GM21367 (cell line): ENCODE measurements at regions not wholly inside any gene's neighbourhood (a gene's known extent, or its start where the extent isn't known, plus 50 kb on each side); places are given as distances from the start of the nearest gene placed in this dataset.
"Not testable (repeated sequence)": the region's sequence is repeated elsewhere in the genome, so short reads cannot be mapped to it uniquely, and the experiment has no call there.

Source experiments
- ATAC-seq: cut with Tn5 transposase; IDR thresholded peaks from one replicate; pipeline ENCODE4 v1.9.1; 2021; ENCODE audit not compliant: unreplicated experiment

DNA sequence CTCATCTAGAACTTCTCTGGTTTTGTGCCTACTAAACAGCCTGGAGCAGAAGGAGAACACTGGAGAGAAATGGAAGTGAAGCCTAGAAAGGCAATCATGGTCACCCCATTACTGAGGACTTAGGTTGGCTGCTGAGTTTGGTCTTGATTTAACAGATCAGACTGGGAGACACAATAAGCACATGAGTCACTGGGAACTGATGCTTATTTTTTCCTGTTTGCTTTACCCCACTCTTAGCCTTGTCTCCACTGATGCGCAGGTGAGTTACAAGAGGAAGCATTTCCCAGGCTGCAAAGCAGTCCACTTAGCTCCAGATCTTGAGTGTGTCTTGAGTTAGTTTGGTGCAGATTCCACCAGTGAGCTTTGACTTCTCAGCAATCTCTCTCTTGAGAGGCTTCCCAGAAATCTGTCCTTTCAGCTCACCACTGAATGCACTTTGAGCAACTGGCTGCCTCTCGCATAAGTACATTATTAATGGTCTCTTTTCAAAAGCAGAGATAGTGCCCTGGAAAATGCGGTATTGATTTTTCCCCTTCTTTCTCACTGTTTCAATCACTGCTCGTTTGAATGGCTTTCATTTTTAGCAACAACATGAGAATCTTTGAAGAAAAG is 390.2 kb upstream of the SETBP1 start:
- no peak for ATAC-seq

DNA sequence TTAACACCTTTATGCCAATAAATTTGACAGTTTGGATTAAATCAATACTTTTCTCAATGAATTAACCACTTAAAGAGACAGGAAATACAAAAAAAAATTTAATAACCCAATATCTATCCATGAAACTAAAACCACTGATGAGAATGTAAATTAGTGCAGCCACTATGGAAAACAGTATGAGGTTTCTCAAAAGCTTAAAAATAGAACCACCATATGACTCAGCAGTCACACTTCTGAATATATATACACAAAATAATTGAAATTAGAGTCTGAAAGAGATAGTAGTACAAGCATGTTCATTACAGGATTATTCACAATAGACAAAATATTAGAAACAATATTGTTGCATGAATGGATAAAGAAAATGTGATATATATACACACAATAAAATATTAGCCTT is 382.1 kb upstream of the SETBP1 start:
- ATAC-seq, result no peak

DNA sequence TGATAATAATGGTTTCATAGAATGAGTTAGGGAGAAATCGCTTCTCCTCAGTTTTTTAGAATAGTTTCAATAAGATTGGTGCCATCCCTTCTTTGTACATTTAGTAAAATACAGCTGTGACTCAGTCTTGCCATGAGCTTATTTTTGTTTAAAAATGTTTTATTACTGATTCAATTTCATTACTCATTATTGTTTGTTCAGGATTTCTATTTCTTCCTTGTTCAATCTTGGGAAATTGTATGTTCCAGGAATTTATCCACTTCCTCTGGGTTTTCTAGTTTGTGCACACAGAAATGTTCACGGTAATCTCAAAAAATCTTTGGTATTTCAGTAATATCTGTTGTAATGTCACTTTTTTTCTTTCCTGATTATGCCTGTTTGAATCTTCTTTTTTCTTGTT is 371.5 kb upstream of the SETBP1 start:
- no peak for ATAC-seq

- no peak for ATAC-seq
These were observed 359.8 kb upstream of the SETBP1 start for GRCh38 chr18:44320619-44321460.

GRCh38 chr18:44321868-44322590 is 358.7 kb upstream of the SETBP1 start:
- no peak for ATAC-seq

- no peak for ATAC-seq
These were observed 357.6 kb upstream of the SETBP1 start for GRCh38 chr18:44323125-44323524.

DNA sequence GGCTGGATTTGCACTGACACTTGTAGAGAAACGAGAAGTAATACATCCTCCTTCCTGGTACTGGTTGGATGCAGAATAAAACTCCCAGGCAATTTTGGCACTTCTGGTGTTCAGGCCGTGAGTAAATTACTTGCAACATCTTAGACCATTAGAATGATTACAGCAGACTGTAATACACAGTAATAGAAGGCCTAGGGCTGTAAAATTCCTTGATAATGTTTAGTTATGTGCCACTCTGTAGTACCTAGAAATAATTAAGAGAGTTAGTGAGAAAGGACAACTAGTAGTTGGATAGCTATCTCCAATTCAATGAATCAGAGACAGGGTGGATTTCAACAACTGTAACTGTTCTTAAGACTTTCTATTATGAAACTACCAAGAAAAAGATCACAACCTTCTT is 356.3 kb upstream of the SETBP1 start:
- ATAC-seq, result no peak

DNA sequence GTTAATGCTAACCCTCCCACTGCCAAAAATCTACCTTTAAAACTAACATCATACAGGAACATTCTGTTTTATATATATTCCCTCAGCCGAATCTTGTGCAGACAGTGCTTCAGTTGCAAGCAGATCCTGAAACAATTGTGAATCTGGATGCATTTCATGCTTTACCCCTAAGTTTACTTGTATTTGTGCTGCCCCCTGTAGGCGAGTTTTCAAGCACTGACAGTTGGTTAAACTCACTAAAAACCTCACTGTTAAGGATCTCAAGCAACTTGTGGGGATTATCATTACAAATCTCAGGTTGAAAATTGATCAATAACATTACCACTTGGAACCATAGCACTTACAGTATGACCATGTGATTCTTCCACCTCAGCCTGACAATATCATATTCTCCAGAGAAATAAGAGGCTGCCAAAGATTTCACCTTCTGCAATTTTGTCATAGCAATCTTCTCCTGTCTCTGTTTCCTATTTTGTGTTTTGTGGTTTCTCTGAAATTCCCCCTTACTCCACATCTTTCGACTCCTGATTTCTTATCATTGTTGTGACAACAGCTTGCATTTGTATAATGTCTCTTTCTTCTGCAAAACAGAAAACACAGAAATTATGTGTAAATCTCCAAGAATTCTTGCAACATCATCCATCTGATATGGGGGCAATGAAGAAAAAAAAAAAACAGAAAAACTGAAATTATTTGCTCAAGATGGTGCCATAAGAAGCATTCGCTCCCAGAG is 354.6 kb upstream of the SETBP1 start:
- peak; percentile 57 for ATAC-seq

DNA sequence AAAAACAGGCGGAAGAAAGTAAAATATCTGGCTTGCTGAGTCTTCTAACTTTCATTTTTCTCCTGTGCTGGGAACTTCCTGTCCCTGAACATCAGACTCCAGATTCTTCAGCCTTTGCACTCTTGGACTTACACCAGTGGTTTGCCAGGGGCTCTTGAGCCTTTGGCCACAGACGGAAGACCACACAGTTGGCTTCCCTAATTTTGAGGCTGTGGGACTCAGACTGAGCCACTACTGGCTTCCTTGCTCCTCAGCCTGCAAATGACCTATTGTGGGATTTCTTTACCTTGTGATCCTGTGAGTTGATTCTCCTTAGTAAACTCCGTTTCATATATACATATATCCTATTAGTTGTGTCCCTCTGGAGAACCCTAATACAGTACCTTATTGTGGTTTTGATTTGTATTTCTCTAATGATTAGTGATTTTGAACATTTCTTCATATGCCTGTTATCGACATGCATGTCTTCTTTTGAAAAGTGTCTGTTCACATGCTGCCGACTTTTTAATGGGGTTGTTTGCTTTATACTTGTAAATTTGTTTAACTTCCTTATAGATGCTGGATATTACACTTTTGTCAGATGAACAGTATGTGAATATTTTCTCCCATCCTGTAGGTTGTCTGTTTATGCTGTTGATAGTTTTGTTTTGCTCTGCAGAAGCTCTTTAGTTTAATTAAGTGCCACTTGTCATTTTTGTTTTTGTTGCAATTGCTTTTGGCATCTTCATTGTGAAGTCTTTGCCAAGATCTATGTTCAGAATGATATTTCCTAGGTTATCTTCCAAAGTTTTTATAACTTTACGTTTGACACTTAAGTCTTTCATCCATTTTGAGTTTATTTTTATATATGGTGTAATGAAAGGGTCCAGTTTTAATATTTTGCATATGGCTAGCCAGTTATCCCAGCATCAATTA is 348.8 kb upstream of the SETBP1 start:
- no peak for ATAC-seq

DNA sequence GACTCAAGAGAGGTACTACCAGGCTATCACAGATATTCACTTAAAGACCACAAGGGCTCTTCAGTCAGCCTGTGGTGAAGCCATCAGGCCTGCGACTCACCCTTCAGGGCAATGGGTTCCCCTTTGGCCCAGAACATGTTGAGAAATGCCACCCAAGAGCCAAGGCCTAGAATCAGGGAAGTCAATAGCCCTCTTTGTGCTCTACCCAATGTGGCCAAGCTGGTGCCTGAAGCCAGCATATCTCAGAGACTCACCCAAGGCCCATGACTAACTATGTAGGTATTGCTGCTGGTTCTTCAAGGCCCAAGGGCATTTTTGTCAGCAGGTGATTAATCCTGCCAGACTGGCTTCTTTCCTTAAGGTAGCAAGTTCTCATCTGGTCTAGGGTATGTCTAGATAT is 338.9 kb upstream of the SETBP1 start:
- no peak for ATAC-seq

DNA sequence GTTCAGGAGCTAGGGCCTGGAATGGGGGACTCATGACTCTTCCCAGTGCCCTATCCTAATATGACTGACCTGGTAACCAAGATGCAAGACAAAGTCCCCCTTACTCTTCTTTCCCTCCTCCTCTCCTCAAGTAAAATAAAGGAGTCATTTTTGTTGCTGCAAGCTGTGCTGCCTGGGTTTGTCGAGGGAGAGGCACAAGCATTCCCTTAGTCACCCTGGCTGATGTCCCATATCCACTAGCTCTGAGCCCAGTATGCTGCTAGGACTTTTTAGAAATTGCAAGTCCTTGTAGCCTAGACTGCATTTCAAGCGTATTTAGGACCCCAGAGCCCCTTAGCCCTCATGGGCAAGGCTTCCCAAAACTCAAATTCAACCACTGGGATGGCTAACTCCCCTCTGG is 338.5 kb upstream of the SETBP1 start:
- ATAC-seq, result no peak

GRCh38 chr18:44342946-44343345 is 337.7 kb upstream of the SETBP1 start:
- ATAC-seq, result no peak

DNA sequence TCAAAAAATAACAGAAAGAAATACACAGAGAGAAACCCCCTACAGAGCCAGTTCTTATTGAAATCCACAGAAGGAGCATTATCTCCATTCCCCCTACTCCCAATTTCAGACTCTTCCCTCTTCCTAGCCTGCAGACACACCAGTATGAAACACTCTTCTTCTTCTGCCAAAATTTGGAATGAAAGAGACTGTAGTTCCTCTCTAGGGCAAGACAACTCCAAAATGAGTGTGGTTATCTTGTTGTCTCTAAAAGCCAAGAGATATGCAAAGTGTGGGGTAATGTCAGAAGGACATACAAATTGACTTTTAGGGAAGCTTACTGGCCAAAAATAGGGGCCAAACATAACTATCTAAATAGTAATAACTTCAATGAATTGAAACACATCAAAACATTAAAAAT is 337.1 kb upstream of the SETBP1 start:
- no peak for ATAC-seq

GRCh38 chr18:44356566-44357157 is 324.0 kb upstream of the SETBP1 start:
- ATAC-seq, result no peak

- ATAC-seq, result no peak
These were observed 322.3 kb upstream of the SETBP1 start for GRCh38 chr18:44358402-44358801.

DNA sequence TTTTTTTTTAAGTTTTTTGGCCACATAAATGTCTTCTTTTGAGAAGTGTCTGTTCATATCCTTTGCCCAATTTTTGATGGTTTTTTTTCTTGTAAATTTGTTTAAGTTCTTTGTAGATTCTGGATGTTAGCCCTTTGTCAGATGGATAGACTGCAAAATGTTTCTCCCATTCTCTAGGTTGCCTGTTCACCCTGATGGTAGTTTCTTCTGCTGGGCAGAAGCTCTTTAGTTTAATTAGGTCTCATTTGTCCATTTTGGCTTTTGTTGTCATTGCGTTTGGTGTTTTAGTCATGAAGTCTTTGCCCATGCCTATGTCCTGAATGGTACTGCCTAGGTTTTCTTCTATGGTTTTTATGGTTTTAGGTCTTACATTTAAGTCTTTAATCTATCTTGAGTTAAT is 320.9 kb upstream of the SETBP1 start:
- not testable (repeated sequence) for ATAC-seq

DNA sequence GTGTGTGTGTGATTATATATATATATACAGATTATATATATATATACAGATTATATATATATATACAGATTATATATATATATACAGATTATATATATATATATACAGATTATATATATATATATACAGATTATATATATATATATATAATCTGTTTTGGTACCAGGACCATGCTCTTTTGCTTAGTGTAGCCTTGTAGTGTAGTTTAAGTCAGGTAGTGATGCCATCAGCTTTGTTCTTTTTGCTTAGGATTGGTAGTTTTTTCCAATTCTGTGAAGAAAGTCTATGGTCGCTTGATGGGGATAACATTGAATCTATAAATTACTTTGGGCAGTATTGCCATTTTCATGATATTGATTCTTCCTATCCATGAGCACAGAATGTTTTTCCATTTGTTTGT is 318.5 kb upstream of the SETBP1 start:
- not testable (repeated sequence) for ATAC-seq

- no peak for ATAC-seq
These were observed 309.8 kb upstream of the SETBP1 start for GRCh38 chr18:44370861-44371260.

- ATAC-seq, result no peak
These were observed 305.7 kb upstream of the SETBP1 start for GRCh38 chr18:44374966-44375365.

- no peak for ATAC-seq
These were observed 294.3 kb upstream of the SETBP1 start for GRCh38 chr18:44386401-44386800.
